ENCODE measurements at regions not wholly inside any gene's neighbourhood (a gene's known extent, or its start where the extent isn't known, plus 50 kb on each side); places are given as distances from the start of the nearest gene placed in this dataset.

DNA sequence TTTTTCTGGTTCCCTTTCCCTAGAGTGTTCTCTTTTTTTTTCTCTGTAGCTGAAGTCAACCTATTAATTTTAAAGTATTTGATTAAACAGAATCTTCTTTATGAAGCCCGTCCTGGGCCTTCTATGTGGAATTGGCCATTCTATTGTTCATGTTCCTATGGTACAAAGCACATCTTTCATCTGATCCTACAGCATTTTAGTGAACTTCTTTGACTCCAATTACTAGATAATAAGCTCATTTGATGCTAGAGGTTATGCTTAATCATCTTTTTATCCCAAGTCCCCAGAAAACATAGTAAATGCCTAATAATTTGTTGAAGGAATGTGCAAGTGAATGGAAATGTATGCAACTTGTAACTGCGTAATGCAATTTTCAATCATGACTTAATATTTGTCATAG lies 472.0 kb upstream of the KLF6 start:
- Histone ChIP-seq H3K27me3 (ENCODE audit: insufficient read depth, poor library complexity, severe bottlenecking) (no peaks in the 10 kb centered on the region), H3K27ac (replicated peaks) (no peak overlapping the region), H3K4me3 (replicated peaks; ENCODE audit: insufficient read depth, low read length) (no peak overlapping the region)
- DNase-seq (ENCODE audit: low read depth in 1 of 2, low spot score in 1 of 2), result no peak
- TF ChIP-seq, protein P1, sequence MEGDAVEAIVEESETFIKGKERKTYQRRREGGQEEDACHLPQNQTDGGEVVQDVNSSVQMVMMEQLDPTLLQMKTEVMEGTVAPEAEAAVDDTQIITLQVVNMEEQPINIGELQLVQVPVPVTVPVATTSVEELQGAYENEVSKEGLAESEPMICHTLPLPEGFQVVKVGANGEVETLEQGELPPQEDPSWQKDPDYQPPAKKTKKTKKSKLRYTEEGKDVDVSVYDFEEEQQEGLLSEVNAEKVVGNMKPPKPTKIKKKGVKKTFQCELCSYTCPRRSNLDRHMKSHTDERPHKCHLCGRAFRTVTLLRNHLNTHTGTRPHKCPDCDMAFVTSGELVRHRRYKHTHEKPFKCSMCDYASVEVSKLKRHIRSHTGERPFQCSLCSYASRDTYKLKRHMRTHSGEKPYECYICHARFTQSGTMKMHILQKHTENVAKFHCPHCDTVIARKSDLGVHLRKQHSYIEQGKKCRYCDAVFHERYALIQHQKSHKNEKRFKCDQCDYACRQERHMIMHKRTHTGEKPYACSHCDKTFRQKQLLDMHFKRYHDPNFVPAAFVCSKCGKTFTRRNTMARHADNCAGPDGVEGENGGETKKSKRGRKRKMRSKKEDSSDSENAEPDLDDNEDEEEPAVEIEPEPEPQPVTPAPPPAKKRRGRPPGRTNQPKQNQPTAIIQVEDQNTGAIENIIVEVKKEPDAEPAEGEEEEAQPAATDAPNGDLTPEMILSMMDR (IDR thresholded peaks at IDR 0.05; ENCODE audit: insufficient read depth, low read length), result no peak
- TF ChIP-seq GABPA (IDR thresholded peaks at IDR 0.05; ENCODE audit: low read depth) (no peak), SPI1 (IDR thresholded peaks at IDR 0.05; ENCODE audit: borderline replicate concordance, low read depth) (no peak), REST (IDR thresholded peaks at IDR 0.05; ENCODE audit: insufficient replicate concordance, low read depth) (no peak)

DNA sequence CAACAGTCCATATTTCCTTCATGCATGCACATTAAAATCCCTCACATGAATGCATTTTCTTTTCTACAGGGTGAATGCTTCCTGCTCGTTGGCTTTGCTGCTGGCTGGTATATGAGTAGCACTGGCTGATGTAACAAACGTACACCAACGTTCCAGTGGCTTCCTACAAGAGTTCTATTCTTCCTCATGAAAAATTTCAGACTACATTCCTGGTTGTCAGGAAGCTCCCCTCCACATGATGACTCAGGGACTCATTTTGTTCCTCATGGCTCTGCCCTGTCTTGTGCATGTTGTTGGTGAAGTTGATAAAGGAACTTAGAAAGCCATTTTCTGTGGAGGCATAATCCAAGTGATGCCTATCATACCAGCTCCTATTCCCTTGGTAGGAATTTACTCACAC lies 470.7 kb upstream of the KLF6 start:
- TF ChIP-seq, protein P1 (IDR thresholded peaks at IDR 0.05; ENCODE audit: insufficient read depth, low read length), result no peak
- TF ChIP-seq GABPA (IDR thresholded peaks at IDR 0.05; ENCODE audit: low read depth) (no peak), POLR2AphosphoS5 (IDR thresholded peaks at IDR 0.05; ENCODE audit: low read depth) (no peak), REST (IDR thresholded peaks at IDR 0.05; ENCODE audit: insufficient replicate concordance, low read depth) (no peak), SPI1 (IDR thresholded peaks at IDR 0.05; ENCODE audit: borderline replicate concordance, low read depth) (no peak)
- no peak overlapping the region for H3K4me3 ChIP-seq (replicated peaks; ENCODE audit: insufficient read depth, low read length)
- H3K27me3 ChIP-seq (ENCODE audit: insufficient read depth, poor library complexity, severe bottlenecking), result no peaks in the 10 kb centered on the region
- no peak for DNase-seq (ENCODE audit: low read depth in 1 of 2, low spot score in 1 of 2)
- H3K27ac ChIP-seq (replicated peaks), result no peak overlapping the region

DNA sequence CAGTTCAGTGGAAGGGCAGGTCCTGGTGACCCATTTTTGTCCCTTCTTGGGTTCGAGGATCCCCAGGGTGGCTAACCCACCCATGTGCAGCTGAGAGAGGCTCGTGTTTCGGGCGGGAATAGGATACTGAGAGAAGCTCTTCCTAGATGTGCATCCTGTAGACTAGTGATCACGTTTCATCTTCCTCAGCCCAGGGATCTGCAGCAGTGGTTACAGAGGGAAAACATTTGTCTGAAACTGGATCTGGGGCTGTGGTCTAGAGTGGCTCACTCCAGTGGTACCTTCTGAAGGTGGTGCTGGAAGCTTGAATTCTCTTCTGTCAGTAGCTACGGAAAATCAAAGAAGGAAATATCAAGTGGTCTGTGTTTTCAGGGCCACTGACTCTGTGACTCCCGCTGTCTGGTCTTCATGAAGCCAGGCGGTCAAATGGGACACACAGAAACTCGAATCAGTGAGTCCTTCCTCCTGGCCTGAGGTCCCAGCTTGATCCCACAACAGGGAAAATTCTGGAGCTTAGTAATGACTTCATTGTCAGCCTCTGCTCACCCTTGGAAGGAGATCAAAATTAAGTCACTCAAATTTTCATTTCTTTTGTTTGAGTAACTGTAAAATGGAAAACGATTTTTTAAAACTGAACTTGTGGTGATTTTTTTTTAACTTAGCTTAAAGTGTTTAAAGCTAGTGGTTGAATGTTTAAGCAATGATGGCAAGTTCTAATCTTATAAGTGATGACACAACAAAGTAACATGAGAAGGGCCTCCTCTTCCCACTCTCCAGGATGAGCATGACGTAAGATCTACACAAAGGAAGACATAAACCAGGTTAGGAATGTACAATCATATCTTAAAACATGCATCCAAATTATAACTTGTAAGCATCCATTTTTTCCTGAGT lies 469.3 kb upstream of the KLF6 start:
- no peak for DNase-seq (ENCODE audit: low read depth in 1 of 2, low spot score in 1 of 2)
- TF ChIP-seq SPI1 (IDR thresholded peaks at IDR 0.05; ENCODE audit: borderline replicate concordance, low read depth) (no peak), REST (IDR thresholded peaks at IDR 0.05; ENCODE audit: insufficient replicate concordance, low read depth) (no peak), GABPA (IDR thresholded peaks at IDR 0.05; ENCODE audit: low read depth) (no peak), POLR2AphosphoS5 (IDR thresholded peaks at IDR 0.05; ENCODE audit: low read depth) (no peak)
- TF ChIP-seq, protein P1 (IDR thresholded peaks at IDR 0.05; ENCODE audit: insufficient read depth, low read length), result no peak
- Histone ChIP-seq H3K27me3 (ENCODE audit: insufficient read depth, poor library complexity, severe bottlenecking) (no peaks in the 10 kb centered on the region), H3K4me3 (replicated peaks; ENCODE audit: insufficient read depth, low read length) (no peak overlapping the region), H3K27ac (replicated peaks) (no peak overlapping the region)
